Neural progenitor cell (in vitro differentiated cells): ENCODE measurements at regions not wholly inside any gene's neighbourhood (a gene's known extent, or its start where the extent isn't known, plus 50 kb on each side); places are given as distances from the start of the nearest gene placed in this dataset.

Source experiments
- EZH2 ChIP-seq: fragments of 200-600 bp; sonication (generic); IDR thresholded peaks from 2 replicates; pipeline ENCODE4 v1.6.1; 2017; ENCODE audit warnings: antibody characterized with exemption, mild to moderate bottlenecking, moderate library complexity
- EZH2phosphoT487 ChIP-seq: fragments of 200-600 bp; sonication (generic); IDR thresholded peaks from 2 replicates; pipeline ENCODE4 v1.6.1; 2017; ENCODE audit warnings: antibody characterized with exemption
- TF ChIP-seq, protein P1 (sequence below): fragments of 200-600 bp; sonication (generic); IDR thresholded peaks from 2 replicates; pipeline ENCODE4 v1.5.1; 2017; ENCODE audit warnings: antibody characterized with exemption, mild to moderate bottlenecking

DNA sequence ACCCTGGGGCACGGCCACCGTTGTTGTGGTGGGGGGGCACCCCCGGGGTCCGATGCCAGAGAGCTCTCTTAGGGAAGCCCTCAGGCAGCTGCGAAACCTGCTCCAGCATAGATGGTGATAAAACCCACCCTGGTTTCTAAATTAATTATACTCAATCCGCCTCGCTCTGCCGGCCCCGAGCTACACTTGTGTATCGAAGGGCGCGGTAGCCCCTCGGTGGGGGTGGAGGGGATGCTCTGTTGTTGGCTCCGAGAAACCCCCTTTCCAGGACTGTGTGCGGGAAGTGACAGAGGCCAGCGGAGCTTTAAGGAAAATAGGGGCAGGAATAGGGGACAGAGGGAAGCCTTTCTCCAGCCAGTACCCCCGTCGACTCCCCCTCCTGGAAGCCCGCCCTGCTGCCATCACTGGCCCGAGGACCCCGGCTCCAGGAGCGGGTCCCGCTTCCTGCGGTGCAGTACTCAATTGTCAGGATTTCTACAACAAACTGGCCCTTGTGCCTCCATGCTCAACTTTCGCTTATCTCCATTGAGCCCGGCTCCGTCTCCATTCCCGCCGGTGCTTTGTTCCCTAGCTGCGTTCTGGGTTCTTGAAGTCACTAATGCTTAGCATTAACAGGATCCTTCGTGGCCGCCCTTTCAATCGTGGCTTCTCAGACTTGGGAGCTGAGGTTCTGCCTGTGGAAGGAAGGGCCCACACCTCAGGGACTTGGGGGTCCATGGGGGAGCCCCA is 408.2 kb downstream of the BCOR start:
- TF ChIP-seq, protein P1, sequence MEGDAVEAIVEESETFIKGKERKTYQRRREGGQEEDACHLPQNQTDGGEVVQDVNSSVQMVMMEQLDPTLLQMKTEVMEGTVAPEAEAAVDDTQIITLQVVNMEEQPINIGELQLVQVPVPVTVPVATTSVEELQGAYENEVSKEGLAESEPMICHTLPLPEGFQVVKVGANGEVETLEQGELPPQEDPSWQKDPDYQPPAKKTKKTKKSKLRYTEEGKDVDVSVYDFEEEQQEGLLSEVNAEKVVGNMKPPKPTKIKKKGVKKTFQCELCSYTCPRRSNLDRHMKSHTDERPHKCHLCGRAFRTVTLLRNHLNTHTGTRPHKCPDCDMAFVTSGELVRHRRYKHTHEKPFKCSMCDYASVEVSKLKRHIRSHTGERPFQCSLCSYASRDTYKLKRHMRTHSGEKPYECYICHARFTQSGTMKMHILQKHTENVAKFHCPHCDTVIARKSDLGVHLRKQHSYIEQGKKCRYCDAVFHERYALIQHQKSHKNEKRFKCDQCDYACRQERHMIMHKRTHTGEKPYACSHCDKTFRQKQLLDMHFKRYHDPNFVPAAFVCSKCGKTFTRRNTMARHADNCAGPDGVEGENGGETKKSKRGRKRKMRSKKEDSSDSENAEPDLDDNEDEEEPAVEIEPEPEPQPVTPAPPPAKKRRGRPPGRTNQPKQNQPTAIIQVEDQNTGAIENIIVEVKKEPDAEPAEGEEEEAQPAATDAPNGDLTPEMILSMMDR: no peak
- no peak for TF ChIP-seq EZH2
- no peak for TF ChIP-seq EZH2phosphoT487
